GM21367 (cell line): ENCODE measurements at regions not wholly inside any gene's neighbourhood (a gene's known extent, or its start where the extent isn't known, plus 50 kb on each side); places are given as distances from the start of the nearest gene placed in this dataset.
"Not testable (repeated sequence)": the region's sequence is repeated elsewhere in the genome, so short reads cannot be mapped to it uniquely, and the experiment has no call there.

ENCODE experiments used
- ATAC-seq: cut with Tn5 transposase; IDR thresholded peaks from one replicate; pipeline ENCODE4 v1.9.1; 2021; ENCODE audit not compliant: unreplicated experiment

DNA sequence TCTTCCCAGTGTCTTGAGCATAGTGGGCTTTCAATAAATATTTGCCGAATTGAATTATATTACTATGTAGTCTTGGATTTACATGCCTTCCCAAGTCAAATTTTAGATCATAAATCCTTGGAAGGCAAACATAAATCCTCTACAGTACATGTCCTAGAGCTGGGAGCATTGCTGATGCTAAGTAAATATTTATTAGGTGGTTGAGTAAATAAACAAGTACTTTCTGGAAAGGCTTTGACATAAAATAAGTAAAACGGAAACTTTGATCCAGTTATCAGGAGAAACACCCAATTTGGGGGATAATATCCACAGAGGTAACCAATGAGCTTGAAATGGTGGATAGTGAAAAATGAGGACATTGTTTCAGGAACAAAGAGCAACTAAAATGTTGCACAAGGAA, 162.8 kb upstream of the SVIL start:
- ATAC-seq: no peak

DNA sequence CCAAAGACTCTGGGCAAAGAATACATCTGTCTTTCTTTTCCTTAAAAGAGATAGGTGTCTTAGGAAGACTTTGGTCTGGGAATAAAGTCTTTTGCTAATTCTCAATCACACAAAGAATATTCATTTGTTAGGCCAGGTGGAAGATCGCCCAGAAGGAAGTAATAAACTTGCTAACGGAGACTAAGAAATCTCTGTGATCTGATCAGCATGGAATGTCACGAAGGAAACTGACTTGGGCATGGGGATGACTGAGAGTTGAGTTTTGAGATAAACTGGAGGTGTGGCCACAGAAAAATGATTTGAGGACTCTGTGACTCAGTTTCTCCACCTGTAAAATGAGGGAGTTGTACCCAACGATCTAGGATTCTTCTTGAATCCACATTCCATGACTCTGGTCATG, 161.1 kb upstream of the SVIL start:
- no peak for ATAC-seq

- no peak for ATAC-seq
Measured at GRCh38 chr10:29794776-29795611, 160.2 kb upstream of the SVIL start.

DNA sequence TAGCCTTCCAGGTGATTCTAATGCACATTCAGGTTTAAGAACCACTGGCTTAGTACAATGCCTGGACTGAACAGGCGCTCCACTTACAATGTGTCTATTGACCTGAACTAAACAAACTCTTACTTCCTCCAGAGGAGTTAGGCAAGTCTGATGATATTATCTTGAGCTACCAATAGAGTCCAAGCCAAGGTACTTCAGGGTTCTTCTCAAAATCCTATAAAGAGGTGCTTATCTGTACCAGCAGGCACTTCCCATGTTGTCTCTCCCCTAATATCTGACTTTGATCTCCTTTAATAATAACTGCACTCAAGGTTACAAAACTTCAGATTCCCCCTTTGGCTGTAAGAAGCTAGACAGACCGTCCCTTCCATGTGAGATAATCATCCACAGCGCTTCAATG, 157.0 kb upstream of the SVIL start:
- no peak for ATAC-seq

DNA sequence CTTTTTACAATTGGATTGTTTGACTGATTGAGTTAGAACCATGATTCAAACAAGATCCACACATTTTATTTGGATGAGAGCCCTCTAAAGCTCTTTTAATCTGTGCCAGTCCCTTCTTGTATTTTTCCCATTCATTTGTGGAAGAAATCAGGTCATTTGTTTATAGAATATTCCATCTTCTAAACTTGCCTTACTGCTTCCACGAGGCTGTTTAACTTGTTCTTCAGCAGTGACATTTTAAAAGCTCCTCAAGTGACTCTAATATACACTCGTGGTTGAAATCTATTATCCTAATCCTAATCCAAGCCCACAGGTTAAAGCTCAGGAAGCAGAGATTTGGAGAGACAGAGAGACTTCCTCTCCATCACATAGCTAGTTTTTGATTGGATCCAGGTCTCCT, 155.4 kb upstream of the SVIL start:
- ATAC-seq: no peak

GRCh38 chr10:29788113-29788512, 153.3 kb upstream of the SVIL start:
- ATAC-seq: no peak

DNA sequence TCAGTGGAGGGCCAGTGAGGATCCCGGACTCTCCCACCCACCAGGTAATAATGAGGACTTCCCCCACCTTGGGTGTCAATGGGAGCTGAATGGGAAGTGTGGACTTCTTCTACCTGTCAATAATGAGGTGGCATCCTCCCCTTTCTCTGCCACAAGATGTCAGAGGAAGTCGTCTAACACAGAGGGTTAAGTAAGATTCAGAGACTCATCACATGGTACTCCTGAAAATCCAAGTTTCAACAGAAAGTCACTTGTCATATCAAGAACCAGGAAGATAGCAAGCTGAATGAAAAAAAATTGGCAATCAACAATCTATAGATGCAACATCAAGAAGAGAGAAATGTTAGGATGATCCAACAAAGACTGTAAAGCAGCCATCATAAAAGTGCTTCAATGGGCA, 150.9 kb upstream of the SVIL start:
- no peak for ATAC-seq

- no peak for ATAC-seq
Measured at GRCh38 chr10:29784175-29784773, 149.5 kb upstream of the SVIL start.

- no peak for ATAC-seq
Measured at GRCh38 chr10:29783201-29783947, 148.6 kb upstream of the SVIL start.

DNA sequence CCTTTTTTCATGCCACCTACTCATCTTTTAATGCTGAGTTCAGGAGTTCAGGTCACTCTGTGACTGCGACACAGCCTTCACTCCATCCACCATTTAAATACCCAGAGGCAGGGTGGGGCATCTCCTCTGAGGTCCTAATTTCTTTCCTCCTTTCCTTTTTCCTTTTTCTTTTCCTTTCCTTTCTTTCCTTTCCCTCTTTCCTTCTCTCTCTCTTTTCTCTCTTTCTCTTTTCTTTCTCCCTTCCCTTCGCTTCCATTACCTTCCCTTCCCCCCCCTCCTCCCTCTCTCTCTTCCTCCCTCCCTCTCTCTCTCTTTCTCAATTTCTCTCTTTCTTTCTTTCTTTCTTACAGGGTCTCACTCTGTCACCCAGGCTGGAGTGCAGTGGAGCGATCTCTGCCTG, 145.9 kb upstream of the SVIL start:
- ATAC-seq: no peak

GRCh38 chr10:29780096-29780495, 145.3 kb upstream of the SVIL start:
- ATAC-seq: no peak

DNA sequence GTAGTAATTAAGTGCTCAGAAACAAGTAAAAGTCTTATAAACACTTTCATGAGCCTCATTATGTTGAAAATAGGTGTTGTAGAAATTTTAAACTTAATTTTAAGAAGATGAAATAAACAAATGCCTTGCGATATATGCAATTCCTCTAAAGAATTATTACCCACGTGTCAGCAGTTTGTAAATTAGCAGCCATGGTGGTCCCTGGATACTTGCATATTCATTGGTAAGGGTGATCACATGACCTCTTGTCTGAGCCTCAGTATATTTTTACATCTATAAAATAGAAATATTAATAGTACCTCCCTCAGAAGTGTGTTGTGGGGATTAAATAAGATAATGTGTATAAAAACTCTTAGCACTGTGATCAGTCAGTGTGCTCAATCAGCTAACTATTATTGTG, 141.5 kb upstream of the SVIL start:
- no peak for ATAC-seq

GRCh38 chr10:29774475-29774874, 139.7 kb upstream of the SVIL start:
- ATAC-seq: no peak

- ATAC-seq: no peak
Measured at GRCh38 chr10:29773675-29774091, 138.9 kb upstream of the SVIL start.

- ATAC-seq: no peak
Measured at GRCh38 chr10:29772403-29772802, 137.6 kb upstream of the SVIL start.

GRCh38 chr10:29771376-29771775, 136.6 kb upstream of the SVIL start:
- ATAC-seq: no peak

GRCh38 chr10:29769277-29769676, 134.5 kb upstream of the SVIL start:
- not testable (repeated sequence) for ATAC-seq

GRCh38 chr10:29767968-29768367, 133.2 kb upstream of the SVIL start:
- ATAC-seq: no peak

GRCh38 chr10:29766753-29767152, 132.0 kb upstream of the SVIL start:
- no peak for ATAC-seq

DNA sequence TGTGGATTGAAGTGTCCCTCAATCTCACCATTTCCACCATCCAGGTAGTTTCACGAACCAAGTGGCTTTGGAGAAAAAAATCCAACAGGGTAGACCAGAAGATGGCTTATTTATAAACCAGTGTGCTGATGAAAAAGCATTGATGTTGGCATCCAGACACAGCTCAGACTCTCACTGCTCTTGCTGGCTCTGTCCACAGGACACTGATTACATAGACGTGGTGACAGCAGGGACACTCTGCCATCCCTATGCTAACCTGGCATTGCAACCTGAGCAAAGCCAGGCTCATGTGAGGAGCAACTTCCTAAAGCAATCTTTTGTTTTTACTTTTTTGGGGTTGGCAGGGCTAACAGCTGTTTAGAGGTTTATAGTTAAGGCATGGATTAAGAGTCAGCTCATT, 130.6 kb upstream of the SVIL start:
- no peak for ATAC-seq

DNA sequence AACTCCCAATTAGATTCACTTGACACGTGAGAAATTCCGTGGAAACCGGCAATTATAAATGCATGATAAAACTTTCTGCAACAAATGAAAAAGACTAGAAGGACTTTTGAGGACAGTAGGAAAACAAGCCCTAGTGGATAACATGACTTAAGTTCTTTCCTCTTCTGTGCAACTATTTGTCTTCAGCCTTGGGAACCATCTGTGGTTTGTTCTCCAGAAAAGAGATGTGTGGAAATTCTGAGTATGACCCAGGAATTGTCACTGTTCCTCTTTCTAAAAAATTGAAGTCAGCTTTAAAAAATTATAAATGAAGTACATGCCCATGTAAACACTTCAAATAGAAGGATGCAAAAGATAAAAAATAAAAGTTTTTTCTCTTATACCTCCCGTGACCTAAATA, 128.6 kb upstream of the SVIL start:
- ATAC-seq: no peak

DNA sequence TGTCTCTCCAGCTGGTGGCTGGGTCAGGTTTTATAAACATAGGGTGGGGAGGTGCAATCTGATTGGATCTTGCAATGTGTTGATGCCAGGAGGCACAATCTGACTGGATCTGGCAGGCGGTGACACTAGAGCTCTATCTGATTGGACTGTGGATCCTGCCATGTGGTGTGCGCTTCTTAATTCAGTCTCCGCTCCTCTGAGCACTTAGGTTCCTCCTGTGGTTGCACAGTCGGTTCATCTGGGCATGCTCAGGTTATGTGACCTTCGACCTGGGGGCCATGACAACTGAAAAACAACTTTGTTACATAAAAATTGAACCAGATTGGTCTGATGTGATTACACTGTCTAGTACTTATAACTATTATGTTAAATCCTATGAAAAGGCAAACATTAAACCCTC, 127.1 kb upstream of the SVIL start:
- ATAC-seq: no peak
